ENCODE measurements at regions not wholly inside any gene's neighbourhood (a gene's known extent, or its start where the extent isn't known, plus 50 kb on each side); places are given as distances from the start of the nearest gene placed in this dataset.

DNA sequence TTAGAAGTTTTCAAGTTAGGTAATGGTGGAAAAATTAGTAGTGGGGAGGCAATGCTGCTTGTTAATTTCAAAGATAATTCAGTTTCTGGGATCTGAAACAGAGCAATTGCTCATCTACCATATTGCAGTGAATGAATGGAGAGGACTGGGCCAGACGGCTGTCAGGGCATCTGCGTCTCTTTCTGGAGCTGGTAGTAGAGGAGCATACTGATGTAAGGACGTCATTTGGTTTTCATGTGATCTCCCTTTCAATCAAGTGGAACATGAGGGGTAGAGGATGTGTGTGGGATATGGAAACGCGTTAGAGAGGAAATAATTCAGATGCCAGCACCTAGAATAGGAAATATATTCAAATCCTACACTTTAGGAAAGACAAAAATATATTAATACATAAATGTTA, 490.3 kb downstream of the ADCYAP1 start:
- TF ChIP-seq POLR2A (IDR thresholded peaks at IDR 0.05), result no peak
- no peak for TF ChIP-seq CTCF (IDR thresholded peaks at IDR 0.05)
- TF ChIP-seq EP300 (IDR thresholded peaks at IDR 0.05), result no peak
- no peak for TF ChIP-seq POLR2AphosphoS5 (IDR thresholded peaks at IDR 0.05)

Measured in sigmoid colon (tissue), 4 donors.